Smooth muscle cell (in vitro differentiated cells): ENCODE measurements at regions not wholly inside any gene's neighbourhood (a gene's known extent, or its start where the extent isn't known, plus 50 kb on each side); places are given as distances from the start of the nearest gene placed in this dataset.

Source experiments
- DNase-seq: peaks from one replicate; lab custom pipeline; 2025; ENCODE audit not compliant: unreplicated experiment; lab: John Stamatoyannopoulos, UW
- H2AFZ ChIP-seq: fragments of 200-600 bp; sonication (generic); 2 replicates; pipeline ENCODE4 v1.6.0; 2016; ENCODE audit warnings: antibody characterized with exemption, low read depth, mild to moderate bottlenecking
- H3F3A ChIP-seq: fragments of 200-600 bp; sonication (generic); 2 replicates; pipeline ENCODE4 v1.6.0; 2017; ENCODE audit warnings: antibody characterized with exemption, low read depth
- H3K27ac ChIP-seq: fragments of 200-600 bp; sonication (generic); 2 replicates; pipeline ENCODE4 v1.5.1; 2016; ENCODE audit warnings: low read depth, mild to moderate bottlenecking
- H3K27me3 ChIP-seq: fragments of 200-600 bp; sonication (generic); 2 replicates; pipeline ENCODE4 v1.6.1; 2016; ENCODE audit warnings: low read depth, mild to moderate bottlenecking
- H3K36me3 ChIP-seq: fragments of 200-600 bp; sonication (generic); 2 replicates; pipeline ENCODE4 v1.5.1; 2016; ENCODE audit warnings: low read depth
- H3K4me1 ChIP-seq: fragments of 200-600 bp; sonication (generic); 2 replicates; pipeline ENCODE4 v1.5.1; 2016; ENCODE audit warnings: low read depth
- H3K4me2 ChIP-seq: fragments of 200-600 bp; sonication (generic); 2 replicates; pipeline ENCODE4 v1.6.0; 2016; ENCODE audit warnings: mild to moderate bottlenecking
- H3K4me3 ChIP-seq: fragments of 200-600 bp; sonication (generic); 2 replicates; pipeline ENCODE4 v1.5.1; 2016; ENCODE audit warnings: mild to moderate bottlenecking
- H3K79me2 ChIP-seq: fragments of 200-600 bp; sonication (generic); 2 replicates; pipeline ENCODE4 v1.6.0; 2016; ENCODE audit warnings: low read depth, mild to moderate bottlenecking
- H3K9ac ChIP-seq: fragments of 200-600 bp; sonication (generic); 2 replicates; pipeline ENCODE4 v1.6.0; 2016; ENCODE audit warnings: low read depth
- H3K9me3 ChIP-seq: fragments of 200-600 bp; sonication (generic); replicated peaks from 2 replicates; pipeline ENCODE4 v1.5.1; 2016; ENCODE audit warnings: low read depth
- H4K20me1 ChIP-seq: fragments of 200-600 bp; sonication (generic); 2 replicates; pipeline ENCODE4 v1.6.0; 2016; ENCODE audit warnings: low read depth
- WGBS: methylation state at CpG from one replicate; pipeline ENCODE4 v1.1.7; 2016; ENCODE audit warnings: low lambda C conversion rate; 5-methylcytosine and 5-hydroxymethylcytosine counted together
- TF ChIP-seq, protein P1 (sequence below): fragments of 200-600 bp; sonication (generic); IDR thresholded peaks from 2 replicates; pipeline ENCODE4 v1.5.1; 2017; ENCODE audit warnings: borderline replicate concordance, mild to moderate bottlenecking, antibody characterized with exemption; ENCODE audit not compliant: insufficient read depth, poor library complexity, severe bottlenecking

DNA sequence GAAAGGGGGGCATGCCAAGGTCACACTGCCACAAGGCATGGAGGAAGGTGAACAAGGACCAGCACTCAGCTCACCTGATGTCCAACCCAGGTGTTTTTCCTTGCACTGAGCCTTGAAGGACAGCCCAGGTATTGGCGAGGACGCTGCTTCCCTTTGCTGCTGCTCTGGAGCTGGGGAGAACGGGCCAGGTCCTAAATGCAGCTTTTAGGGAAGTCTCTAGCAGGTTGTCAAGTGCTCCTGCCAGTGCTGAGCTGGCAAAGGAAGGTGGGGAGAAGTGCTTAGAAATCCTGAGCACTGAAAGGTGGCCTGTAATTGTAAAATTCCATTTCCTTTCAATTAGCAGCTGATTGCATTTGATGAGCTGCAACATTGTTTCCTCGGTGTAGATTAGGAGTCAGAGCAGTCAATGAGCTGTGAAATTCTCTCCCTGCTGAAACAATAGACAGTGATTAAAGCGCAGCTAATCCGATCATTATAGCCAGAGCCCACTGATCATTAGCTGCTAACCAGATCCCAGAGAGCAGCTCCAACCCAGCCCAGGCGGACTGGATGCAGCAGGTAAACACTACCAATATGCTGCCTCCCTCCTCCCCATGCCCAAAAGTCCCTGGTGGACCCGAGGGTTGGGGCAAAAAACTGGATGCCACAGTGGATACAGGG, 507.6 kb downstream of the INSC start:
- peaks cover 21% of the 10 kb centered on the region for H3K4me1 ChIP-seq
- H3F3A ChIP-seq = no peaks in the 10 kb centered on the region
- H3K9me3 ChIP-seq = no peaks in the 10 kb centered on the region
- no peak overlapping the region for H3K27ac ChIP-seq
- H3K4me3 ChIP-seq = no peak overlapping the region
- no peak for DNase-seq
- H3K27me3 ChIP-seq = no peaks in the 10 kb centered on the region
- H3K4me2 ChIP-seq = no peak overlapping the region
- no peaks in the 10 kb centered on the region for H3K36me3 ChIP-seq
- H2AFZ ChIP-seq = no peak overlapping the region
- 53% methylated on average over 8 of the region's 8 CpGs for WGBS
- no peaks in the 10 kb centered on the region for H3K79me2 ChIP-seq
- H4K20me1 ChIP-seq = no peaks in the 10 kb centered on the region
- no peak overlapping the region for H3K9ac ChIP-seq
- TF ChIP-seq, protein P1, sequence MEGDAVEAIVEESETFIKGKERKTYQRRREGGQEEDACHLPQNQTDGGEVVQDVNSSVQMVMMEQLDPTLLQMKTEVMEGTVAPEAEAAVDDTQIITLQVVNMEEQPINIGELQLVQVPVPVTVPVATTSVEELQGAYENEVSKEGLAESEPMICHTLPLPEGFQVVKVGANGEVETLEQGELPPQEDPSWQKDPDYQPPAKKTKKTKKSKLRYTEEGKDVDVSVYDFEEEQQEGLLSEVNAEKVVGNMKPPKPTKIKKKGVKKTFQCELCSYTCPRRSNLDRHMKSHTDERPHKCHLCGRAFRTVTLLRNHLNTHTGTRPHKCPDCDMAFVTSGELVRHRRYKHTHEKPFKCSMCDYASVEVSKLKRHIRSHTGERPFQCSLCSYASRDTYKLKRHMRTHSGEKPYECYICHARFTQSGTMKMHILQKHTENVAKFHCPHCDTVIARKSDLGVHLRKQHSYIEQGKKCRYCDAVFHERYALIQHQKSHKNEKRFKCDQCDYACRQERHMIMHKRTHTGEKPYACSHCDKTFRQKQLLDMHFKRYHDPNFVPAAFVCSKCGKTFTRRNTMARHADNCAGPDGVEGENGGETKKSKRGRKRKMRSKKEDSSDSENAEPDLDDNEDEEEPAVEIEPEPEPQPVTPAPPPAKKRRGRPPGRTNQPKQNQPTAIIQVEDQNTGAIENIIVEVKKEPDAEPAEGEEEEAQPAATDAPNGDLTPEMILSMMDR = no peak

DNA sequence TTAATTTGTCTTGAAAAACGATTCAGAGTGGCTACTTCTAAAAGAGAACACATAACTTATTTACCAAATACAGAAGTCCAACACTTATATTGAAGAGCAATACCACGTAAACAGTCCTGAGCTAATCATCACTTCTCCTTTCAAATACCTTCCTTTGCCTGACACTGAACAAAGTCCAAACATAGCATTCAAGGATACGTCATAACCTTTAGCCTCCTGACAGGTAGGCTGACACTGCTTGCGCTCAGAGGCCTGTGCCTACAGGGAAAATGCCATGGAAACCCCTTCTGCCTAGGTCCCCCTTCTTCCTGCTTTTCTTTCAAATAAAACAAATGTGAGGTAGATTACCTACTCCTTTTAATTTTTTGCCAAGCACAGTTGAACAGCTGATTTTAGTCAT, 510.0 kb downstream of the INSC start:
- TF ChIP-seq, protein P1 = no peak
- H3K4me1 ChIP-seq = peaks cover 21% of the 10 kb centered on the region
- WGBS = 87% methylated on average over 4 of the region's 4 CpGs

DNA sequence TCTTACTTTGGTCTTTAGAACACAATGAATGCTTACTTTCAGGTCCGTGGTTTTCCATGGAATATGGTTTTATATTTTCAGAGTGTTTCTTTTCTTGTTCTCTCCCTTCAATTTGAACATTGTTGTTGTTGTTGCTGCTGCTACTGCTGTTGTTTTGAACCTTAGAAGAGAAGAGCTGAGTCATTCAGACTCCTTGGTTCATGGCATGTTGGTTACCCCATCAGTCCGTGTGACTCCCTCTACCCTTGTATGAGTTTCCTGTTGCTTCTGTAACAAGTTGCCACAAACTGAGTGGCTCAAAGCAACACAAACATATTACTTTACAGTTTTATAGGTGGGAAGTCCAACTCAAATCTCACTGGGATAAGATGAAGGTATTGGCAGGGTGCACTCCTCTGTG, 511.0 kb downstream of the INSC start:
- no peak for DNase-seq
- Histone ChIP-seq H3K9me3 (no peaks in the 10 kb centered on the region), H3K9ac (no peak overlapping the region), H3K4me3 (no peak overlapping the region), H3K27me3 (no peaks in the 10 kb centered on the region), H3K36me3 (no peaks in the 10 kb centered on the region), H4K20me1 (no peaks in the 10 kb centered on the region), H2AFZ (no peak overlapping the region), H3K4me2 (no peak overlapping the region), H3K27ac (no peak overlapping the region), H3K4me1 (peaks cover 20% of the 10 kb centered on the region), H3K79me2 (no peaks in the 10 kb centered on the region), H3F3A (peaks cover 4% of the 10 kb centered on the region)
- TF ChIP-seq, protein P1 = no peak
- 70% methylated on average over 2 of the region's 2 CpGs for WGBS

More for the DNA sequence above, 510.0 kb downstream of the INSC start:
- Histone ChIP-seq H4K20me1 (no peaks in the 10 kb centered on the region), H3K36me3 (no peaks in the 10 kb centered on the region), H3K4me3 (no peak overlapping the region), H3K4me2 (no peak overlapping the region), H3K79me2 (no peaks in the 10 kb centered on the region), H3K9me3 (no peaks in the 10 kb centered on the region), H2AFZ (no peak overlapping the region), H3K9ac (no peak overlapping the region), H3F3A (peaks cover 4% of the 10 kb centered on the region), H3K27ac (no peak overlapping the region), H3K27me3 (no peaks in the 10 kb centered on the region)
- no peak for DNase-seq

DNA sequence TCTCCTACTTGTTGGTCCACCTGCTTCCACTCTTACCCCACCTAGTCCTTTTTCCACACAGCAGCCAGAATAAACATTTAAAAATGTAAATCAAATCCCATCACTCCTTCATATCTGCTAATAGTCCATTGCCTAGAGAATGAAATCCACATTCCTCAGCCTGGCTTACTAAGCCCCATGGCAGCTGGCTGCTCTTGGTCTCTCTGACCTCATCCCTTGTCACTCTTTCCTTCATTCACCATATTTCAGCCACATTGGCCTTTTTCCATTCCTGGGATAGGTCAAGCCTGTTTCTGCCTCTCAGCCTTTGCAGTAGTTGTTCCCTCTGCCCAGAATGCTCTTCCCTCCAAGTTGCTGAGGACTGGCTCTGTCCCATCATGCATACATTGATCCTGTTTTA, 512.8 kb downstream of the INSC start:
- H3K27me3 ChIP-seq = no peaks in the 10 kb centered on the region
- TF ChIP-seq, protein P1 = no peak
- H3K4me3 ChIP-seq = no peak overlapping the region
- peaks cover 6% of the 10 kb centered on the region for H3K4me1 ChIP-seq
- H4K20me1 ChIP-seq = no peaks in the 10 kb centered on the region
- no peak overlapping the region for H2AFZ ChIP-seq
- no peak for DNase-seq
- H3K36me3 ChIP-seq = no peaks in the 10 kb centered on the region
- no peaks in the 10 kb centered on the region for H3K9me3 ChIP-seq
- no peak overlapping the region for H3K27ac ChIP-seq
- no peak overlapping the region for H3K9ac ChIP-seq
- no peaks in the 10 kb centered on the region for H3K79me2 ChIP-seq
- H3F3A ChIP-seq = peaks cover 4% of the 10 kb centered on the region
- H3K4me2 ChIP-seq = no peak overlapping the region
